GM21786 (cell line): ENCODE measurements at regions not wholly inside any gene's neighbourhood (a gene's known extent, or its start where the extent isn't known, plus 50 kb on each side); places are given as distances from the start of the nearest gene placed in this dataset.
"Not testable (repeated sequence)": the region's sequence is repeated elsewhere in the genome, so short reads cannot be mapped to it uniquely, and the experiment has no call there.

Source experiments
- ATAC-seq: cut with Tn5 transposase; IDR thresholded peaks from one replicate; pipeline ENCODE4 v1.9.1; 2021; ENCODE audit not compliant: unreplicated experiment

- ATAC-seq = no peak
Measured at GRCh38 chr9:117775591-117775990, 71.4 kb downstream of the TLR4 start.

GRCh38 chr9:117777823-117778222, 73.6 kb downstream of the TLR4 start:
- ATAC-seq = peak; percentile 50

GRCh38 chr9:117779760-117780159, 75.6 kb downstream of the TLR4 start:
- no peak for ATAC-seq

GRCh38 chr9:117782931-117783788, 79.0 kb downstream of the TLR4 start:
- ATAC-seq = peak; percentile 66

GRCh38 chr9:117783828-117784227, 79.6 kb downstream of the TLR4 start:
- peak; percentile 87 for ATAC-seq

GRCh38 chr9:117784996-117785395, 80.8 kb downstream of the TLR4 start:
- ATAC-seq = no peak

- no peak for ATAC-seq
Measured at GRCh38 chr9:117787746-117788145, 83.5 kb downstream of the TLR4 start.

GRCh38 chr9:117795271-117795670, 91.1 kb downstream of the TLR4 start:
- no peak for ATAC-seq

- no peak for ATAC-seq
Measured at GRCh38 chr9:117796681-117797080, 92.5 kb downstream of the TLR4 start.

GRCh38 chr9:117800389-117800788, 96.2 kb downstream of the TLR4 start:
- ATAC-seq = no peak

GRCh38 chr9:117809751-117810150, 105.5 kb downstream of the TLR4 start:
- ATAC-seq = no peak

GRCh38 chr9:117815315-117815714, 111.1 kb downstream of the TLR4 start:
- peak; percentile 48 for ATAC-seq

- ATAC-seq = no peak
Measured at GRCh38 chr9:117815948-117816347, 111.7 kb downstream of the TLR4 start.

- ATAC-seq = no peak
Measured at GRCh38 chr9:117821954-117822353, 117.8 kb downstream of the TLR4 start.

GRCh38 chr9:117823576-117823975, 119.4 kb downstream of the TLR4 start:
- no peak for ATAC-seq

- ATAC-seq = peak; percentile 99
Measured at GRCh38 chr9:117825609-117826347, 121.6 kb downstream of the TLR4 start.

GRCh38 chr9:117826837-117827236, 122.6 kb downstream of the TLR4 start:
- ATAC-seq = no peak

GRCh38 chr9:117827456-117827855, 123.3 kb downstream of the TLR4 start:
- no peak for ATAC-seq

GRCh38 chr9:117828466-117828865, 124.3 kb downstream of the TLR4 start:
- no peak for ATAC-seq

GRCh38 chr9:117835798-117836197, 131.6 kb downstream of the TLR4 start:
- peak; percentile 86 for ATAC-seq

- ATAC-seq = no peak
Measured at GRCh38 chr9:117839862-117840261, 135.7 kb downstream of the TLR4 start.

GRCh38 chr9:117851836-117852461, 147.7 kb downstream of the TLR4 start:
- not testable (repeated sequence) for ATAC-seq
